Naive thymus-derived CD4-positive, alpha-beta T cell (primary cell): ENCODE measurements at regions not wholly inside any gene's neighbourhood (a gene's known extent, or its start where the extent isn't known, plus 50 kb on each side); places are given as distances from the start of the nearest gene placed in this dataset.

Experiments used
- ATAC-seq: fragments of 150-1000 bp; cut with Tn5 transposase; 2 replicates; pipeline ENCODE4 v1.10.0; 2021; ENCODE audit warnings: mild to moderate bottlenecking, moderate library complexity
- CTCF ChIA-PET: fragments of 350-600 bp; sonication (Branson Sonifier 250); formaldehyde crosslinking; loops from one replicate; lab custom pipeline; 2021; ENCODE audit warnings: antibody characterized with exemption; lab: Charles Lee
- POLR2A ChIA-PET: fragments of 350-600 bp; sonication (Branson Sonifier 250); formaldehyde crosslinking; loops from one replicate; lab custom pipeline; 2021; ENCODE audit warnings: antibody characterized with exemption, inconsistent platforms; lab: Charles Lee
- DNase-seq, 9 donors: peaks; one replicate each; pipeline versions ENCODE4 v3.0.0 to v3.0.0-alpha.2; 2020 to 2022; ENCODE audit warnings: mixed read lengths in 1 of 9
- H3K27ac ChIP-seq: one replicate; pipeline ENCODE4 v1.7.0; 2013; ENCODE audit warnings: mild to moderate bottlenecking, low read depth, low read length, moderate library complexity
- H3K27me3 ChIP-seq, 2 donors: one replicate each; pipeline ENCODE4 v1.7.0; 2013; ENCODE audit warnings: low read length in 2 of 2, mild to moderate bottlenecking in 2 of 2, moderate library complexity in 2 of 2; ENCODE audit not compliant: control insufficient read depth in 2 of 2, insufficient read depth in 2 of 2
- H3K36me3 ChIP-seq, 3 experiments: 1 replicate in 2 of 3; 2 replicates in 1 of 3; pipeline ENCODE4 v1.7.0; 2013; ENCODE audit warnings: low read length in 3 of 3, mild to moderate bottlenecking in 3 of 3, moderate library complexity in 1 of 3; ENCODE audit not compliant: insufficient read depth in 3 of 3, control insufficient read depth in 2 of 3
- H3K4me1 ChIP-seq, 2 donors: one replicate each; pipeline ENCODE4 v1.7.0; 2013; ENCODE audit warnings: low read length in 2 of 2, mild to moderate bottlenecking in 2 of 2, moderate library complexity in 1 of 2; ENCODE audit not compliant: control insufficient read depth in 2 of 2, insufficient read depth in 2 of 2
- H3K4me3 ChIP-seq: 2 replicates; pipeline ENCODE4 v1.7.0; 2013; ENCODE audit warnings: mild to moderate bottlenecking, low read length
- H3K9me3 ChIP-seq, 3 experiments: 1 replicate in 2 of 3; 2 replicates in 1 of 3; pipeline ENCODE4 v1.7.0; 2013; ENCODE audit warnings: low read length in 3 of 3; ENCODE audit not compliant: control insufficient read depth in 2 of 3
- H3K27ac Mint-ChIP-seq, 9 donors: one replicate each; pipeline ENCODE4 v1.8.0; 2020 to 2022; ENCODE audit warnings: mixed read lengths in 9 of 9, mild to moderate bottlenecking in 8 of 9, moderate library complexity in 5 of 9, inconsistent platforms in 2 of 9
- H3K27me3 Mint-ChIP-seq, 5 donors: one replicate each; pipeline ENCODE4 v1.8.0; 2021 to 2022; ENCODE audit warnings: mixed read lengths in 5 of 5, mild to moderate bottlenecking in 1 of 5
- H3K36me3 Mint-ChIP-seq, 5 donors: one replicate each; pipeline ENCODE4 v1.8.0; 2020 to 2022; ENCODE audit warnings: mixed read lengths in 5 of 5, mild to moderate bottlenecking in 3 of 5, inconsistent platforms in 1 of 5
- H3K4me1 Mint-ChIP-seq, 7 donors: one replicate each; pipeline ENCODE4 v1.8.0; 2020 to 2022; ENCODE audit warnings: mixed read lengths in 7 of 7, mild to moderate bottlenecking in 3 of 7, inconsistent platforms in 1 of 7
- H3K4me3 Mint-ChIP-seq, 10 donors: one replicate each; pipeline ENCODE4 v1.8.0; 2020 to 2022; ENCODE audit warnings: mild to moderate bottlenecking in 10 of 10, mixed read lengths in 10 of 10, moderate library complexity in 6 of 10, inconsistent platforms in 2 of 10
- H3K9me3 Mint-ChIP-seq, 11 donors: one replicate each; pipeline ENCODE4 v1.8.0; 2020 to 2022; ENCODE audit warnings: mixed read lengths in 11 of 11, mild to moderate bottlenecking in 4 of 11, inconsistent platforms in 1 of 11, moderate library complexity in 1 of 11
- intact Hi-C, 2 donors: fragments of 100-400 bp; cut with micrococcal nuclease; formaldehyde crosslinking; loops; one replicate each; pipeline ENCODE4 v1.15.1; 2023

- ATAC-seq, result no peak
- no peak overlapping the region for H3K4me3 Mint-ChIP-seq
- H3K36me3 ChIP-seq, result no peaks in the 10 kb centered on the region
- ChIA-PET POLR2A (no interaction called here), CTCF (no interaction called here)
- no peak for DNase-seq
- no peaks in the 10 kb centered on the region for H3K36me3 Mint-ChIP-seq
- H3K9me3 ChIP-seq, result no peaks in the 10 kb centered on the region
- no peak overlapping the region for H3K4me3 ChIP-seq
- H3K9me3 Mint-ChIP-seq, result no peaks in the 10 kb centered on the region
- H3K4me1 ChIP-seq, result no peaks in the 10 kb centered on the region
- no peaks in the 10 kb centered on the region for H3K27me3 ChIP-seq
- no peak overlapping the region for H3K27ac ChIP-seq
- no peaks in the 10 kb centered on the region for H3K4me1 Mint-ChIP-seq
- intact Hi-C loops, result no loop called here
- H3K27me3 Mint-ChIP-seq, result peaks cover 0 to 3% (median 0%) of the 10 kb centered on the region in 5 donors
- H3K27ac Mint-ChIP-seq, result no peak overlapping the region
These were observed 334.6 kb downstream of the ARL6IP6 start for GRCh38 chr2:153052807-153053559.

GRCh38 chr2:153047220-153047619 is 328.8 kb downstream of the ARL6IP6 start:
- ChIA-PET POLR2A (no interaction called here), CTCF (no interaction called here)
- no peaks in the 10 kb centered on the region for H3K9me3 ChIP-seq
- peaks cover 0 to 6% (median 2%) of the 10 kb centered on the region in 11 donors for H3K9me3 Mint-ChIP-seq
- ATAC-seq (no peak), DNase-seq (no peak)
- H3K27ac ChIP-seq, result no peak overlapping the region
- H3K4me1 ChIP-seq, result no peaks in the 10 kb centered on the region
- H3K27ac Mint-ChIP-seq, result no peak overlapping the region
- H3K4me3 Mint-ChIP-seq, result no peak overlapping the region
- peaks cover 0 to 10% (median 0%) of the 10 kb centered on the region in 5 donors for H3K27me3 Mint-ChIP-seq
- H3K27me3 ChIP-seq, result no peaks in the 10 kb centered on the region
- no peak overlapping the region for H3K4me3 ChIP-seq
- H3K36me3 Mint-ChIP-seq, result no peaks in the 10 kb centered on the region
- H3K4me1 Mint-ChIP-seq, result no peaks in the 10 kb centered on the region
- intact Hi-C loops, result no loop called here
- H3K36me3 ChIP-seq, result no peaks in the 10 kb centered on the region

- Histone ChIP-seq H3K27ac (no peak overlapping the region), H3K9me3 (no peaks in the 10 kb centered on the region), H3K4me1 (no peaks in the 10 kb centered on the region), H3K4me3 (no peak overlapping the region), H3K36me3 (no peaks in the 10 kb centered on the region), H3K27me3 (no peaks in the 10 kb centered on the region)
- no peak for ATAC-seq
- DNase-seq, result no peak
- POLR2A ChIA-PET, result no interaction called here
- H3K27me3 Mint-ChIP-seq, result peaks cover 0 to 10% (median 0%) of the 10 kb centered on the region in 5 donors
- no peak overlapping the region for H3K4me3 Mint-ChIP-seq
- intact Hi-C loops, result no loop called here
- no peak overlapping the region for H3K27ac Mint-ChIP-seq
- no peaks in the 10 kb centered on the region for H3K4me1 Mint-ChIP-seq
- H3K36me3 Mint-ChIP-seq, result no peaks in the 10 kb centered on the region
- H3K9me3 Mint-ChIP-seq, result peaks cover 0 to 21% (median 5%) of the 10 kb centered on the region in 11 donors
- CTCF ChIA-PET, result no interaction called here
These were observed 325.0 kb downstream of the ARL6IP6 start for GRCh38 chr2:153043385-153043784.

- peaks cover 0 to 9% (median 2%) of the 10 kb centered on the region in 11 donors for H3K9me3 Mint-ChIP-seq
- Histone ChIP-seq H3K9me3 (no peaks in the 10 kb centered on the region), H3K27me3 (no peaks in the 10 kb centered on the region), H3K4me3 (no peak overlapping the region), H3K4me1 (no peaks in the 10 kb centered on the region), H3K36me3 (no peaks in the 10 kb centered on the region), H3K27ac (no peak overlapping the region)
- POLR2A ChIA-PET, result no interaction called here
- no peak for ATAC-seq
- H3K27ac Mint-ChIP-seq, result no peak overlapping the region
- no peak overlapping the region for H3K4me3 Mint-ChIP-seq
- intact Hi-C loops, result no loop called here
- no peaks in the 10 kb centered on the region for H3K4me1 Mint-ChIP-seq
- CTCF ChIA-PET, result no interaction called here
- H3K36me3 Mint-ChIP-seq, result no peaks in the 10 kb centered on the region
- no peak for DNase-seq
- no peaks in the 10 kb centered on the region for H3K27me3 Mint-ChIP-seq
These were observed 310.2 kb downstream of the ARL6IP6 start for GRCh38 chr2:153028626-153029025.

GRCh38 chr2:153027533-153027932 is 309.1 kb downstream of the ARL6IP6 start:
- ATAC-seq, result no peak
- Mint-ChIP-seq H3K27me3 (no peaks in the 10 kb centered on the region), H3K4me3 (no peak overlapping the region), H3K9me3 (peaks cover 0 to 7% (median 2%) of the 10 kb centered on the region in 11 donors), H3K4me1 (no peaks in the 10 kb centered on the region), H3K27ac (no peak overlapping the region), H3K36me3 (no peaks in the 10 kb centered on the region)
- H3K4me1 ChIP-seq, result no peaks in the 10 kb centered on the region
- H3K27me3 ChIP-seq, result no peaks in the 10 kb centered on the region
- no peak overlapping the region for H3K27ac ChIP-seq
- ChIA-PET CTCF (no interaction called here), POLR2A (no interaction called here)
- H3K9me3 ChIP-seq, result no peaks in the 10 kb centered on the region
- intact Hi-C loops, result no loop called here
- no peak for DNase-seq
- no peaks in the 10 kb centered on the region for H3K36me3 ChIP-seq
- H3K4me3 ChIP-seq, result no peak overlapping the region

- DNase-seq (no peak), ATAC-seq (no peak)
- peaks cover 9 to 35% (median 17%) of the 10 kb centered on the region in 11 donors for H3K9me3 Mint-ChIP-seq
- Histone ChIP-seq H3K9me3 (no peaks in the 10 kb centered on the region), H3K4me3 (no peak overlapping the region), H3K27ac (no peak overlapping the region), H3K36me3 (no peaks in the 10 kb centered on the region), H3K27me3 (no peaks in the 10 kb centered on the region), H3K4me1 (no peaks in the 10 kb centered on the region)
- H3K4me3 Mint-ChIP-seq, result no peak overlapping the region
- peaks cover 0 to 4% (median 0%) of the 10 kb centered on the region in 5 donors for H3K36me3 Mint-ChIP-seq
- H3K4me1 Mint-ChIP-seq, result no peaks in the 10 kb centered on the region
- intact Hi-C loops, result no loop called here
- ChIA-PET CTCF (no interaction called here), POLR2A (no interaction called here)
- H3K27me3 Mint-ChIP-seq, result no peaks in the 10 kb centered on the region
- H3K27ac Mint-ChIP-seq, result no peak overlapping the region
These were observed 301.8 kb downstream of the ARL6IP6 start for GRCh38 chr2:153020201-153020600.

- Mint-ChIP-seq H3K4me3 (no peak overlapping the region), H3K4me1 (no peaks in the 10 kb centered on the region), H3K9me3 (peaks cover 0 to 10% (median 2%) of the 10 kb centered on the region in 11 donors), H3K27me3 (no peaks in the 10 kb centered on the region), H3K27ac (no peak overlapping the region), H3K36me3 (no peaks in the 10 kb centered on the region)
- Histone ChIP-seq H3K4me3 (no peak overlapping the region), H3K27me3 (no peaks in the 10 kb centered on the region), H3K9me3 (no peaks in the 10 kb centered on the region), H3K27ac (no peak overlapping the region), H3K36me3 (no peaks in the 10 kb centered on the region), H3K4me1 (no peaks in the 10 kb centered on the region)
- CTCF ChIA-PET, result no interaction called here
- intact Hi-C loops, result no loop called here
- ATAC-seq (no peak), DNase-seq (no peak)
- POLR2A ChIA-PET, result no interaction called here
These were observed 286.8 kb downstream of the ARL6IP6 start for GRCh38 chr2:153005071-153005730.
